Osteocyte (in vitro differentiated cells): ENCODE measurements at regions not wholly inside any gene's neighbourhood (a gene's known extent, or its start where the extent isn't known, plus 50 kb on each side); places are given as distances from the start of the nearest gene placed in this dataset.

Experiments used
- DNase-seq: peaks from one replicate; pipeline ENCODE4 v3.0.0; 2021; ENCODE audit warnings: mixed read lengths; ENCODE audit not compliant: unreplicated experiment; ENCODE audit errors: extremely low spot score
- H3K27ac Mint-ChIP-seq: one replicate; pipeline ENCODE4 v1.8.0; 2021; ENCODE audit warnings: mild to moderate bottlenecking, mixed read lengths; ENCODE audit not compliant: unreplicated experiment
- H3K27me3 Mint-ChIP-seq: one replicate; pipeline ENCODE4 v1.8.0; 2021; ENCODE audit warnings: mixed read lengths; ENCODE audit not compliant: unreplicated experiment
- H3K36me3 Mint-ChIP-seq: one replicate; pipeline ENCODE4 v1.8.0; 2021; ENCODE audit warnings: mixed read lengths; ENCODE audit not compliant: unreplicated experiment
- H3K4me1 Mint-ChIP-seq: one replicate; pipeline ENCODE4 v1.8.0; 2021; ENCODE audit warnings: mixed read lengths; ENCODE audit not compliant: unreplicated experiment
- H3K4me3 Mint-ChIP-seq: one replicate; pipeline ENCODE4 v1.8.0; 2021; ENCODE audit warnings: mild to moderate bottlenecking, moderate library complexity, mixed read lengths; ENCODE audit not compliant: unreplicated experiment
- H3K9me3 Mint-ChIP-seq: one replicate; pipeline ENCODE4 v1.8.0; 2021; ENCODE audit warnings: mixed read lengths; ENCODE audit not compliant: unreplicated experiment
- CTCF ChIP-seq: fragments of 200-600 bp; sonication (generic); IDR thresholded peaks from 2 replicates; pipeline ENCODE4 v1.5.0; 2021; ENCODE audit warnings: antibody characterized with exemption, mild to moderate bottlenecking, moderate library complexity

GRCh38 chr9:13570068-13570974, 290.8 kb upstream of the MPDZ start:
- no peak for TF ChIP-seq CTCF
- Mint-ChIP-seq H3K9me3 (no peaks in the 10 kb centered on the region), H3K4me1 (peaks cover 36% of the 10 kb centered on the region), H3K27me3 (peaks cover 4% of the 10 kb centered on the region), H3K27ac (peak overlapping the region; percentile 69), H3K36me3 (no peaks in the 10 kb centered on the region), H3K4me3 (no peak overlapping the region)
- DNase-seq = no peak

- no peak overlapping the region for H3K4me3 Mint-ChIP-seq
- peak overlapping the region; percentile 69 for H3K27ac Mint-ChIP-seq
- H3K36me3 Mint-ChIP-seq = no peaks in the 10 kb centered on the region
- H3K27me3 Mint-ChIP-seq = peaks cover 4% of the 10 kb centered on the region
- H3K9me3 Mint-ChIP-seq = no peaks in the 10 kb centered on the region
- peaks cover 36% of the 10 kb centered on the region for H3K4me1 Mint-ChIP-seq
- TF ChIP-seq CTCF = no peak
- DNase-seq = no peak
These were observed 290.1 kb upstream of the MPDZ start for GRCh38 chr9:13569602-13570067.

GRCh38 chr9:13568841-13569601, 289.5 kb upstream of the MPDZ start:
- TF ChIP-seq CTCF = no peak
- Mint-ChIP-seq H3K36me3 (no peaks in the 10 kb centered on the region), H3K9me3 (no peaks in the 10 kb centered on the region), H3K27me3 (peaks cover 4% of the 10 kb centered on the region), H3K4me3 (peak overlapping the region; percentile 65), H3K27ac (peak overlapping the region; percentile 38), H3K4me1 (peaks cover 31% of the 10 kb centered on the region)
- no peak for DNase-seq

- no peak for DNase-seq
- peak overlapping the region; percentile 38 for H3K27ac Mint-ChIP-seq
- no peaks in the 10 kb centered on the region for H3K36me3 Mint-ChIP-seq
- TF ChIP-seq CTCF = no peak
- H3K27me3 Mint-ChIP-seq = peaks cover 7% of the 10 kb centered on the region
- no peaks in the 10 kb centered on the region for H3K9me3 Mint-ChIP-seq
- H3K4me3 Mint-ChIP-seq = peak overlapping the region; percentile 65
- peaks cover 30% of the 10 kb centered on the region for H3K4me1 Mint-ChIP-seq
These were observed 288.9 kb upstream of the MPDZ start for GRCh38 chr9:13568405-13568804.

- Mint-ChIP-seq H3K4me1 (peaks cover 30% of the 10 kb centered on the region), H3K36me3 (no peaks in the 10 kb centered on the region), H3K9me3 (no peaks in the 10 kb centered on the region), H3K27ac (no peak overlapping the region), H3K27me3 (peaks cover 10% of the 10 kb centered on the region), H3K4me3 (no peak overlapping the region)
- no peak for DNase-seq
- no peak for TF ChIP-seq CTCF
These were observed 288.3 kb upstream of the MPDZ start for GRCh38 chr9:13567833-13568232.
